ENCODE measurements at regions not wholly inside any gene's neighbourhood (a gene's known extent, or its start where the extent isn't known, plus 50 kb on each side); places are given as distances from the start of the nearest gene placed in this dataset.
A peak's percentile ranks its signal among the peaks of the same experiment; 100 is the strongest.

GRCh38 chr5:175103746-175104145 lies 340.2 kb downstream of the DRD1 start:
- intact Hi-C loops (cut with DNase I): no loop called here
- TF ChIP-seq POLR2A (IDR thresholded peaks at IDR 0.05): no peak
- TF ChIP-seq, protein P1, sequence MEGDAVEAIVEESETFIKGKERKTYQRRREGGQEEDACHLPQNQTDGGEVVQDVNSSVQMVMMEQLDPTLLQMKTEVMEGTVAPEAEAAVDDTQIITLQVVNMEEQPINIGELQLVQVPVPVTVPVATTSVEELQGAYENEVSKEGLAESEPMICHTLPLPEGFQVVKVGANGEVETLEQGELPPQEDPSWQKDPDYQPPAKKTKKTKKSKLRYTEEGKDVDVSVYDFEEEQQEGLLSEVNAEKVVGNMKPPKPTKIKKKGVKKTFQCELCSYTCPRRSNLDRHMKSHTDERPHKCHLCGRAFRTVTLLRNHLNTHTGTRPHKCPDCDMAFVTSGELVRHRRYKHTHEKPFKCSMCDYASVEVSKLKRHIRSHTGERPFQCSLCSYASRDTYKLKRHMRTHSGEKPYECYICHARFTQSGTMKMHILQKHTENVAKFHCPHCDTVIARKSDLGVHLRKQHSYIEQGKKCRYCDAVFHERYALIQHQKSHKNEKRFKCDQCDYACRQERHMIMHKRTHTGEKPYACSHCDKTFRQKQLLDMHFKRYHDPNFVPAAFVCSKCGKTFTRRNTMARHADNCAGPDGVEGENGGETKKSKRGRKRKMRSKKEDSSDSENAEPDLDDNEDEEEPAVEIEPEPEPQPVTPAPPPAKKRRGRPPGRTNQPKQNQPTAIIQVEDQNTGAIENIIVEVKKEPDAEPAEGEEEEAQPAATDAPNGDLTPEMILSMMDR (IDR thresholded peaks at IDR 0.05): no peak
- Histone ChIP-seq H3K9me3 (no peaks in the 10 kb centered on the region), H3K27me3 (no peaks in the 10 kb centered on the region), H3K36me3 (no peaks in the 10 kb centered on the region), H3K27ac (no peak overlapping the region), H3K4me1 (peaks cover 0 to 9% (median 0%) of the 10 kb centered on the region in 4 donors), H3K4me3 (no peak overlapping the region)
- ATAC-seq (no peak), DNase-seq (no peak)
- 64% methylated on average over 4 of the region's 4 CpGs for WGBS (ENCODE audit: insufficient coverage, low coverage, low lambda C conversion rate, missing lambda C conversion rate)

DNA sequence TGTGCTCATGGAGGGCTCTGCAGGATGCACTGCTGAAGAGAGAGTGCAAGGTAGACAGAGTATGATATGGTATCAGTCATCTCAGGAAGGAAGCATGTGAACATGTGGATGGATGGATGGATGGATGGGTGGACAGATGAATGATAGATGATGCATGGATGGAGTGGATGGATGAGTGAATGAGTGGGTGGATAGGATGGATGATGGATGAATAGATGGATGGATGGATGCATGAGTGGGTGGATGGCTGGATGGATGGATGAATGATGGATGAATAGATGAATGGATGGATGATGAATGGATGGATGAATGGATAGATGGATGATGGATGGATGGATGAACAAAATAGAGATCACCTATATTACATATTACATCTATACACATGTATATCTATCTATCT lies 341.3 kb downstream of the DRD1 start:
- intact Hi-C loops (cut with DNase I): no loop called here
- no peaks in the 10 kb centered on the region for H3K36me3 ChIP-seq
- no peaks in the 10 kb centered on the region for H3K27me3 ChIP-seq
- ATAC-seq (no peak), DNase-seq (no peak)
- TF ChIP-seq POLR2A (IDR thresholded peaks at IDR 0.05): no peak
- TF ChIP-seq, protein P1 (IDR thresholded peaks at IDR 0.05): no peak
- H3K9me3 ChIP-seq: no peaks in the 10 kb centered on the region
- peaks cover 0 to 9% (median 0%) of the 10 kb centered on the region in 4 donors for H3K4me1 ChIP-seq
- H3K27ac ChIP-seq: no peak overlapping the region
- H3K4me3 ChIP-seq: no peak overlapping the region

DNA sequence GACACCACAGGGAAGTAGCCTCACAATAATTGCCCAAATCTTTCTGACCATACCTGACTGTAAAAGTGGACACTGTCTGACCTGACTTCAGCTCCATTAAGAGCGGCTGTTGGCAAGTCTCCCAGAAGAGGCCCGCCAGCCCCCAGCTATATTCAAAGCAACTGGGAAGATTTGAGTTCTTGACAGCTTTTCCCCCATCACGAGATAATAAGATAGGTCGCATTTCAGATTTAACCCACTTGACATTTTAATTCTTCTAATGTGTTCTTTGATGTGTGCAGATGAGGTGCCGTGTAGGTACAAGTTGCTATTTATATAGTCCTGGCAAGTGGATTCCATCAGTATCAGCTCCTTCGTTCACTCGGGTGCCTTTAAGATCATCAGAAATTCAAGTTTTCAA lies 345.7 kb downstream of the DRD1 start:
- WGBS (ENCODE audit: insufficient coverage, low coverage, low lambda C conversion rate, missing lambda C conversion rate): 73% methylated on average over 7 of the region's 7 CpGs
- Histone ChIP-seq H3K4me1 (peaks cover 0 to 6% (median 0%) of the 10 kb centered on the region in 4 donors), H3K27ac (no peak overlapping the region), H3K9me3 (no peaks in the 10 kb centered on the region), H3K27me3 (no peaks in the 10 kb centered on the region), H3K4me3 (no peak overlapping the region), H3K36me3 (no peaks in the 10 kb centered on the region)
- DNase-seq (no peak), ATAC-seq (no peak)
- TF ChIP-seq, protein P1 (IDR thresholded peaks at IDR 0.05): no peak
- no peak for TF ChIP-seq POLR2A (IDR thresholded peaks at IDR 0.05)
- intact Hi-C loops (cut with DNase I): no loop called here

GRCh38 chr5:175096469-175097165 lies 347.4 kb downstream of the DRD1 start:
- H3K4me1 ChIP-seq: peaks cover 0 to 6% (median 0%) of the 10 kb centered on the region in 4 donors
- intact Hi-C loops (cut with DNase I): no loop called here
- H3K4me3 ChIP-seq: no peak overlapping the region
- DNase-seq: peak; percentile 52 to 83 (median 76)
- no peak overlapping the region for H3K27ac ChIP-seq
- WGBS (ENCODE audit: insufficient coverage, low coverage, low lambda C conversion rate, missing lambda C conversion rate): 65% methylated on average over 8 of the region's 12 CpGs
- peak; percentile 75 to 95 (median 94) for ATAC-seq
- no peaks in the 10 kb centered on the region for H3K36me3 ChIP-seq
- no peaks in the 10 kb centered on the region for H3K27me3 ChIP-seq
- TF ChIP-seq, protein P1 (IDR thresholded peaks at IDR 0.05): no peak
- TF ChIP-seq POLR2A (IDR thresholded peaks at IDR 0.05): no peak
- H3K9me3 ChIP-seq: no peaks in the 10 kb centered on the region

Data from right lobe of liver (tissue), 6 donors.